ENCODE measurements at regions not wholly inside any gene's neighbourhood (a gene's known extent, or its start where the extent isn't known, plus 50 kb on each side); places are given as distances from the start of the nearest gene placed in this dataset.

DNA sequence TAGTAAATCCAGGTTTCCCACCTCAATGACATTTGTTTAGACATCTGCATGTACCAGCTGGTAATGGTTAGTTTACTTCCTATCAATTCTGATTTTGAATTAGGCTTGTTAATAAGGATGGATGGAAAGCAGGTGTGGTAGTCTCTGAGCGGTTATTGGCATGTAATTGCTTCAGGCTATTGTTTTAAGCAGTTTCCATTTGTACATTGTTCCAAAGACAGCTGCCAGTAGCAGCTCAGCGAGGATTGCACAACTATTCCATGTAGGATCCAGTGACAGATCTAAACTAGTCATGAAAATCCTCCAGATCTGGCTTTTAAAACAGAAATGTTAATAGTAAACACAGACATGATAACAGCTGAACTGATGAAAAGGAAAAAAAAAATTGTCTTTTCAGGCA, 436.0 kb upstream of the ADARB2 start:
- no peak for DNase-seq (ENCODE audit: low spot score)

DNA sequence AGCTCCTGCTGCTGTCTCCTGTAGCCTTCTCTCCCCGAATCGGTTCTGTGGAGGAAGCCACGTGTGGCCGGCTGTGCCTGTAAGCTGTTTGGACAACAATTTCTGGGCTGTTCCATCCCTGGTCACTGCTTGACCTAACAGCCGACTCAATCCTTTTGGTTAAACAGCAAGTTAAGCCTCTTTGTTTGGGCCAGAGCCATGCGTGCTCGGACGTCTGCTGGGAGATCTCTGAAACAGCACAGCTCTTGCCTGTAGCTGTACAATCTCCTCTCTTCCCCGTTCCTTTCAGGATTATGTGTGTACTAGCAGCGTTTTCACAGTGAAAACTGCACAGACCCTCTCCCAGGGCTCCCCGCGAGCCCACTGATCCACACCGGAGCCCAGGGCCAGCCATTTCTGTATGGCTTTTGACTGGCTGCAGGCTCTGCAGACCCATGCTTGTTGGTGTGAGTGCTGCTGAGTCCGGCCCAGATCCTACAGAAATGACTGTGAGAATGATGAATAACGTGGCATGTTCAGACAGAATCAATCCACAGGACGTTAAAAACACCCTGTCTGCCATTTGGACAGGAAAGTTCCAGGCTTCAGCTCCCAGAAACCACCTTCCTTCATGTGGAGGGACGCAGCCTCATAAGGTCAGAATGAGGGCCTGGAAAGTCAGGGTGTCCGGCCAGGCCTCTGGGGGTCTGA, 428.6 kb upstream of the ADARB2 start:
- no peak for DNase-seq (ENCODE audit: low spot score)

DNA sequence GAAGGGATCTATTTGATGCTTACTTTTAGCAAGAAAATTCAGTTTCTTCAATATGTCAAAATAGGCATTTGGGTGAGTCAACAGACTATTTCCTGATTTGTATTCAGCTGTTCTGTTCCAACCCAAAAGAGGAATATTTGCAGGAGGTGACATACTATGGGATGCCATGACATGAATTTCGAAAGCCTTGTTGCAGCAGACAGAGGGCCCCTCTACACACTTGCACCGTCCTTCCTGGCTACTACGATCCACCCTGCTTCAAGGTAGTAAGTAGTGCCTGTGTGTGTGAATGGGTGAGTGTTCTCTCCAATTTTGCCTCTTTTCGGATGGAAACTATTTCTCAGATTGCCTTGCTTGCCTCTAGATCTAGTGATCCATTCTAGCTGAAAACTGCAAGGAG, 413.0 kb upstream of the ADARB2 start:
- DNase-seq (ENCODE audit: low spot score) = no peak

DNA sequence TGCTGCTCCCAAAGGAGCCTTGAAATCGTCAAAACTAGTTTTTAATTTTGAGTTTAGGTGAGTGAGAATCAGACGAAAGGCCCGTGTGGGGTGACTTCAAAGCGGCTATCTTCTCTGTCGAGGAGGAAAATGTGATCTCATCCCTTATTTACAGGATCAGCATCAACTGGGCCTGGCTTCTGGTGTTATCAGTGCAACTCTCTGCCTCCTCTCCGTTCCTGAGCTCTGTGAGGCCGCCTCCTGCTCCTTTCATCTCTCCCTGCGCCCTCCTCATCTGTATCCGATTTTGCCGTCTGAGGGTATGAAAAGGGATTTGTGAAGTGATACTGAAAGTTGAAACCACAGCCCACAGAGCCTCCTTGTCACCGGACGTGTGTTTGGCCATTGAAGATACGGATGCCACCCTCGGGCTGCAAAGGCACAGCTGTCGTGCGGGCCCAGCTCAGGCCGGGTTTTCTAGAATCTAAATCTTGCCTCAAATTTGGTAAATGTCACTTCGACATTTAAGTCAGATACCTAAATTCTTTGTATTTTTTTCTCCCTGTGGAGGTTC, 408.7 kb upstream of the ADARB2 start:
- DNase-seq (ENCODE audit: low spot score) = no peak

DNA sequence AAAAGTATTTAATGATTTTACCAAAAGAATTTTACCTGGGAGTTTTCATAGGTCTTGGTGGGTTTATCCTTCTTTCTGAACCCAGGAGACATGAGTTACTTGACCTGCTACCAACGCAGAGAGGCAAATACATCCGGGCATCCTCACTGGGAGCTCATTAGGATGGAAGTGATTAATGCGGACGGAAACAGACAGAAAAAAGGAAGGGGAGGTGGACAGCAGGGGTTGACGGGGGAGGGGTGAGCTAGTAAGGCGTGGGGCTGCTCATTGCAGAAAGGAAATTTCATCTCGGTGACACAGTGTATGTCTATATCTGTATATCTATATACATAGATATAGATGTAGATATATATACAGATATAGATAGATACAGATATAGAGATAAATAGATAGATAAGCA, 408.2 kb upstream of the ADARB2 start:
- no peak for DNase-seq (ENCODE audit: low spot score)

DNA sequence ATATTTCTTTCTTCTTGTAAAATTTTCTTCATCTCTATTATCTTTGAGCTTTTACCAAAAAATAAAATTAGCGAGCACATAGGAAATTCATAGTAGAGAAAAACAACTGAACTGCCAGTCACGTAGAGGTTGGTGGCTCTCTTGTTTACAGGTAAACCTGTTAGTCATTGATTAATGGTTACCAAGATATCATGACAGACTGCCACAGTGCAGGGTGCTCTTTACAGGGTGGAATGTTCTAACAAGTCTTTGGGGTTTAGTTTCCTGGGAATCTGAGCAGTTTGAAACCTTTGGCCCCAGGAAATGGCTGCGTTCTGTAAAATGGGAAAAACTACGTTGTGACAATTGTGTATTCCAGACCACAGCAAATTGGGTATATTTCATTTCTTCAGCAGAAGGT, 407.3 kb upstream of the ADARB2 start:
- DNase-seq (ENCODE audit: low spot score) = no peak

DNA sequence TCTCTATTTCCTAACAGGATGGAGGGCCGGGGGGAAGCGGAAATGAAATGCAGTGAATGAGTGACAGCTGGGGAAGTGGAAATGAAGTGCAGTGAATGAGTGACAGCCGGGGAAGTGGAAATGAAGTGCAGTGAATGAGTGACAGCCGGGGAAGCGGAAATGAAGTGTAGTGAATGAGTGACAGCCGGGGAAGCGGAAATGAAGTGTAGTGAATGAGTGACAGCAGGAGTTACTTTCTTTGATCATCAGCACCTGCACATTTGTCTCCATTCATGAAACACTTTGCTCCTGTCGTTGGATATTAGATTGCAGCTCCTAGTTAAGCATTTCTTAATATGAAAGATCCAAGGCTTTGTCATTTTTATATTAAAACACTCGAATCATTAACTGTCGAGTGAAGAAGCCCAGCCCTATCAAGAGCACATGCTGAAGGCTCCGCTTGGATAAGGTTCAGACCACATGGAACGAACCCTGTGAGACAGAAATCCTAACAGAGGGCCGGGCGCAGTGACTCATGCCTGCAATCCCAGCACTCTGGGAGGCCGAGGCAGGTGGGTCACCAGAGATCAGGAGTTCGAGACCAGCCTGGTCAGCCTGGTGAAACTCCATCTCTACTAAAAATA, 406.0 kb upstream of the ADARB2 start:
- DNase-seq (ENCODE audit: low spot score) = no peak

DNA sequence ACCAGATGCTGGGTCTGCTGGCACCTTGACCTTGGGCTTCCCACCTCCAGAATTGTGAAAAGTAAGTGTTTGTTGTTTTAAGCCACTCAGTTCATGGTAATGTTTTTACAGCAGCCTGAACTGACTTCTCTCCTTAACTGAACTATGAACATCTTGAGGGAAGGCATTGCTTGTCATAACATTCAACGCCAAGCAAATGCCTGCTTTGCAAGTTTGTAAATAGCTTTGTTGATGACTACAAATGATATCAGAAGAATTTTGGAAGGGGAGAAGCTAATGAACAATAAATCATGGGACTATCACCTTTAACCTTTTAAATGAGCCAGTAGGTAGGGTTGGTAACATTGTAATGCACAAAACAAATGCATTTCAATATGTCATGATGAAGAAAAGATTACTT, 402.4 kb upstream of the ADARB2 start:
- DNase-seq (ENCODE audit: low spot score) = no peak

DNA sequence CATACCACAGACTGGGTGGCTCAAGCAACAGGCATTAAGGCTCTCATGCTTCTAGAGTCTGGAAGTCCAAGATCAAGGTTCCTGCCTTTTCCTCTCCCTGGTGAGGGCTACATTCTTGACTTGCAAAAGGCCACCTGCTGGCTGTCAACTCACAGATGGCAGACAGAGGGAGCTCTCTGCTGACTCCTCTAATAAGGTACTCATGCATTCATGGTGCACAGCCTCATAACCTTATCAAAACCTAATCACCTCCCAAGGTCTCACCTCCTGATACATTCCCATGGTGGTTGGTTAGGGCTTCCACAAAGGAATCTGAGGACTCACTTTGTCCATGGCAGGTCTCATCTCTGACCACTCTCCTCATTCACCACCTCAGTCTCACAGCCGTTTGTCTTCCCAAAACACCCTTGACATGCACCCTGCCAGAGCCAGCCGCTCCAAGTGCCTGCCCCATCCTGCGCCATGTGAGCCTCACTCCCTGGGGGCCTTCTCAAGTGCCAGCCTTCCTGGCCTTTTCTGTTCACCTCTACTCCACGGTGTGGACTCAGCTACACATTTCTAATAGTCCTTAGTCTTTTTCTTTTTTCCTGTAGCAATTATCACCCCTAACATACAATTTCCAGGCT, 400.3 kb upstream of the ADARB2 start:
- DNase-seq (ENCODE audit: low spot score) = no peak

DNA sequence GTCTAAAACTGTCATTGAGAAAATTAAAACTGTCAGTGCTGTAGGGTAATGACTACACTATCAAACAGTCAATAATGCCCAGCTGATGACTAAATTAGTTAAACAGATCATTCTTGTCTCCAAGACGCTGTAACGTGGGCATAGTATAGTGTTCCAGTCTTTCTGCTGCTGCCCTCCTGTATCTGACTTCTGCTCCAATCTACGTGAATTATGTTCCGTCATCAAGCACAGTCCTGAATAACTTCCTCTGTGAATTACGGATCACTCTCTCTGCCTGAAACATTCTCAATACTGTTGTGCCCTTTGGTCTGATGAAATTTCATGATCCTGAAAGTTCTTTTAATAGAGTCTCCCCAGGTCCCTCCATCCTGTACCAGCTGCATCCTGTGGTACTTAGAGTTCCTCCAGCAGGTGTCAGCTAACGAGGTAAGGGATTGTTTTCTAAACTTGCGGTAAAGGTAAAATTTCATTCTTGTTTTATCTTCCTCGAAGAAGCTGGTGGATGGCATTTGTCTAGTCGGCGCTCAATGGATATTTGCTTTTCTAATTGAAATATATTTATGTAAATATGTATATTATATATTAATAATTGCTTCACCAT, 393.5 kb upstream of the ADARB2 start:
- DNase-seq (ENCODE audit: low spot score) = no peak

DNA sequence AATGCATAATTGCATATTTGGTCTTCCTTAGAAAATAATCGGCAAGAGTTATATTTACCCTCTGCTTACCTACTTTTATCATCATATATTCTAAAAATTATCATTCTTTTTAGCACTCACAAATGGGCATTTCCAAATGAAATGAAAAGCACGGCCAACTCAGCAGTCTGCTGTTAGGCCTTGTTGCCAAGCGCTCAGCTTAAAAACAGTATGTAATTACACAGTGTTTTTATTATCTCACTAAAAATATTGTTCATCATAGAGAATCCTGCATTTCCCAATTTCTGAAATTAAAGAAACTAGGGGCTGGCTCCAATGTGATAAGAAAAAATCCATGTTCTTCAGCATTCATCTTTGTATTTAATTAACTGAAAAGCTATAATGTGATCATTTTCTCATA, 391.7 kb upstream of the ADARB2 start:
- DNase-seq (ENCODE audit: low spot score) = no peak

DNA sequence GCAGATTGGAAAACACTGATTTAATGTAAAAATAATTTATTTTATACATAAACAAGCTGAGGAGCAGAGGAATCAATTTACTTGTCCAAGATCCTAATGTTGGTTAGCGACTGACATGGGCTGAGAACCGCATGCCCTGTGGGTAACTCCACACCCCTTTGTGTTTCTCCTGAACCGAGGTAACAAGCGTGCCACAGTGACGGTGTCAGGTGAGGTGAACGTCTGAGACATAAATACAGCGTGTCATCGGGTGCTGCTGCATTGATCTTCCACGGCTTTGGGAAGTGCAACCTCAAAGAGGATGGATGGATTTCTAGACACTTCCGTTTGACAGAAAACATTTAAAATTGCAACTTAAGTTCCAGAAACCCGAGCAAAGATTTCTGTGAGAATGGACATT, 386.8 kb upstream of the ADARB2 start:
- DNase-seq (ENCODE audit: low spot score) = no peak

DNA sequence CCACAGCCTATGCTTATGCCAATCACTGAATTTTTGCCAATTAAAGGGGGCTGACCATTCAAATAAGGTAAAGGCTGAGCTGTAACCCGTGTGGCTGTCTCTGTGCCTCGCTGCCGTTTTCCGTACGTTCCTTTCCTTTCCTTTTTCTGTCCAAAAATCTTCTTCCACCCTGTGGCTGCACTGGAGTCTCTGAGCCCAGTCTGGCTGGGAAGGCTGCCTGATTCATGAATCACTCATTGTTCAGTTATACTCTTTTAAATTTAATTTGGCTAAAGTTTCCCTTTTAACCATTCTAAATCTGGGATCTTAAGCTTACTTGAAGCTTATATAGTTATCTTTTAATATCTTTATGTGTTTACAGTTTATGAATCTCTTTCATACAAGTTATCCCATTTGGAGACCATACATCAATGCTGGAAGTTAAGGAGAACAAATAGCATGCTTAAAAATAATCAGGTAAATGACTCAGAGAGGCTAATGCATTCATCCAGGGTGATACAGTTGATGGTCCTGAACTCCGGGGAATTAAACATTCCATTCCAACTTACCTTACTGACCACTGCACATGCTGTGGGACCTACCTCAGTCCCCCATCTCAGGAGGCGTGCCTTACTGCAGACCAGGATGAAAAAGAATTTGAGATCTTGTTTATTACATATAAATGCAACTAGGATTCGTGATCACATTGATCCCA, 385.3 kb upstream of the ADARB2 start:
- no peak for DNase-seq (ENCODE audit: low spot score)

DNA sequence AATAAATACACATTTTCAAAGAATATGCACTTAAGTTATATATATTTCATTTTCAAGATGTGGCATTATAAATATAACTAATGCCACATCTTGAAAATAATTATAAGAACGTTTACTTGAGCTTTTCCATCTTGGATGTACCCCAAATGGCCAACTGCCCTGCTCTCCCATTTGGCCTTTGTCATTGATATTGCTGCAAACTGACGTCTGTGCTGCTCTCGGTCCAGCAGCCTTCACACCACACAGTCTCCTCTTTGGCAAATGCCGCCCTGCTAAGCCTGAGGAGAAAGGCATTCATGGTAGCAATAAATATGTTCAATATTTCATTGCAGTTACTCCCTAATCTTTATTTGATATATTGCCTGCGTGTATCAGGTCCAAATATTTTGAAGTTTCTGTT, 384.6 kb upstream of the ADARB2 start:
- no peak for DNase-seq (ENCODE audit: low spot score)

DNA sequence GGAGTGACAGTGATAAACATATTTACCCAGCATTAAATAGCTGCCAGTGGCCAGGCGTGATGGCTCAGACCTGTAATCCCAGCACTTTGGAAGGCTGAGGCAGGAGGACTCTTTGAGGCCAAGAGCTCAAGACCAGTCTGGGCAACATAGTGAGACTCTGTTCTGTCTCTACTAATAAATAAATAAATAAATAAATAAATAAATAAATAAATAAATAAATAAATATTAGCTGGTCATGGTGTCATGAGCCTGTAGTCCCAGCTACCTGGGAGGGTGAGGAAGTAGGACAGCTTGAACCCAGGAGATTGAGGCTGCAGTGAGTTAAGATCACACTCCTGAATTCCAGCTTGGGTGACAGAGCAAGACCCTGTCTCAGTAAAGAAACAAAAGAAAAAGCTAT, 384.0 kb upstream of the ADARB2 start:
- no peak for DNase-seq (ENCODE audit: low spot score)

DNA sequence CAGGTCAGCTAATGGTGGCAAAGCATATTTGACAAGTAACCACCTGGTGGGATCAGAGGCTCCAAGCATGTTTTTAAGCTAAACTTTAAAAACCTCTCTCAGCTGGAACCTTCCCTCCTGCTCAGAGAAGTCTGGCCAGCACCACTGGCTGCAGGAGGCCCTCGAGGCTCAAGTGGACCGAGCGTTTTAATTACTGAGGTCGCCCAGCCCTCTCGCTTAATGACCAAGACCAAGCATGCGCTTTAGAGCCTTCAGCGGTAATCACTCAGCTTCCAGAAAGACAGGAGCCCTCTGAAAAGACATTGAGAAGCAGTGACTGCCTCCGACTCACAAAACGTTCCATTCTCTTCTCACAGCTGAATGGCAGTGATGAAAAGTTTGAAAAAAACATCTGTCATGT, 383.4 kb upstream of the ADARB2 start:
- no peak for DNase-seq (ENCODE audit: low spot score)

DNA sequence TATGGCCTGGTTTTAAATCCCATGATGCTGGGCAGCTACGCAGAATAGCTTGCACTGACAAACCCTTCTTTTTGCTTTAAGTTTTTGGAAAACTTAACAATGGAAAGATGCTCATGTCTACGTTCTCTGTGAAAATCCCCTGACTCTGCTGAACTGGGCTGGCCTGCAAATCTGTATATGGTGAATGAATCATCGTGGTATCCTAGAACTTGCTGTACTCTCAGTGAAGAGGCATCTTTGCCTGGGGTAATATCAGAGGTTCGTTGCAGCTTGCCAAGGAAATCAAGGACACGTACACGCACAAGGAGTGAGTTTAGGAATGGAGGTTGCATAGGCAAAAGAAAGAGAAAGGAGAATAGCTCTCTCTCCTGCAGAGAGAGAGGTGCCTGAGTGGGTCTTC, 382.0 kb upstream of the ADARB2 start:
- no peak for DNase-seq (ENCODE audit: low spot score)

DNA sequence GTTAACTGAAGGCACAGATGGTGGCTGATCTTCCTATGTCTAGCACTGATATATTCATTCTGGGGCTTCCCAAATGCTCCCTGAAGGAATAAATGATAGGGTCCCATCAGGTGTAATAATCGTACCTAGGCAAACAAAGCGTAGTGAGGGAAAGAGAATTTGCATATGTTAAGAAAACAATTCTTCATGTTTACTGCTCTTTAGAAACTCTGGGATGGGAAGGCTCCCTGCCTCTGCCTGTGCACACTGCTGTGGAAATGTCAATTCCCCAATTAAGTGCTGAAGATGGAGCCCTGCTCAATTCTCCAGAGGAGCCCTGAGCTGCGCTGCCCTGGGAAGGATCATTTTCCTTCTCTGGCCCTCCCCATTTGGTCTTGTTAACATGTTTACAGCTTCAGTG, 380.9 kb upstream of the ADARB2 start:
- DNase-seq (ENCODE audit: low spot score) = no peak

DNA sequence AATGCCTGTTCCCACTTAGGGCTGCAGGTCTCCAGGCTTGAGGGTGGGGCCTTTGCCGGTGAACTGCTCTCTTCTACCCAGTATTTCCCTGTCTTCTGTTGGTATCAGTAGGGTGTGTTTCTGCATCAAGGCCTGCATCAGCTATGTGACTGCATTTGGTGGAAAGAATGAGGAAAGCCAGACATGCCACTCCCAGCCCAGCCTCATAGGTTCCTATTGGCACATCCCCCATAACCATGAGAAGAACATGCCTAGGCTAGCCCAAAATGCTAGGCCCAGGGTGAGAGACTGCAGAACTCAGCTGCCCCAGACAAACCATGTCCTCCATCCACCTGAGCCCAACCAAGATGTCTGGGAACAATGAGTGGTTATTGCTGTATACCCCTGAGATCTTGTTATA, 380.3 kb upstream of the ADARB2 start:
- no peak for DNase-seq (ENCODE audit: low spot score)

DNA sequence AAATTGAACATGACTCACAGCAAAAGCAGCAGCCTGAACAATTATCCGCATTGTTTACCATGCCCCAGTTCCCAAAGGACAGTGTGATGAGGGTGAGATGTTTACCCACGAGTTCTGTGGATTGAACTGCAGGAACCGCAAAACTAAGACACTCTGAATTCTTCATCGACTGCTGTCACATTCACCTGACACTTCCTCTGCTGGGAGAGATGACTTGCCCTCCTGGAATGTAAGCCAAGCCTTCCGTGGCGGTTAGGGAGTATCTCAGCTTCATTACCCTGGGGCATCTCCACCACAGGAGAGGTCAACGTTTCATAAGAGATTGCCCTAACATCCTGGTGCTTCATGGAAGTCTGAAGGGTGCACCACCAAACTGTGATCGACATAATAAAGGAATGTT, 374.6 kb upstream of the ADARB2 start:
- DNase-seq (ENCODE audit: low spot score) = no peak

DNA sequence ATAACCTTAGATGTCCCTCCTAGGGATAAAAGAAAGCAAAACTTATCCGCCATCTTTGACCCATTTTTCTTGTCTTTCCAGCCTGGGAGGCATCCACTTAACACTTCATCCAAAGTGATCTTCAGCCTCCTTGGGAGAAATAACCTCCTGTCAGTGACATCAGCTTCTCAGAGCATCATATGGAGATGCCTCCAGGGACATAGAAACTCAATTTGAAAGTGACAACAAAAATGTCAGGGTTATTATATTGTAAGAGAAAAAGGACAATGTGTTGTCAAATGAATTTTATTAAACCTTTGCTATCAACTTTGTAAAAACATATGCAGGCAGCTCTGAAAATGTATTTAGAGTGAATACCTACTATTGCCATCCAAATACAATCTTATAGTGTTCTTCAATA, 371.2 kb upstream of the ADARB2 start:
- DNase-seq (ENCODE audit: low spot score) = no peak

DNA sequence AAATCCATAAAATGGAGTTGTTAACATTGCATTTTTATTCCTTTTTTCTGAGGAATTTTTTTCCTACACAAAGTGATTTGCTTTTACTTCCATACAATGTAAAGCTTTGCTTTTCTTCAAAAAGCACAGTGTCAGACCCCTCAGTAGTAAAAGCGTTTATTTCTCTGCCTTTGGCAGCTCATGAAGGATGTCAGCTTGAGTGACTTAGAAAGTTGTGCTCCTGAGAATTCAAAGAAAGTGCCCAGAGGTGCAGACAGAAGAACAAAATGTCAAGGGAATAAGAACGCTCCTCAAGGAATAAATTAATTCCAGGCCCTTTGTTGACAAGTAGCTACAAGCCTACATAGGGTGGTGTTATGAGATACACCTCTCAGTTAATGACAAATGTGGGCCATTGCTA, 369.3 kb upstream of the ADARB2 start:
- no peak for DNase-seq (ENCODE audit: low spot score)

DNA sequence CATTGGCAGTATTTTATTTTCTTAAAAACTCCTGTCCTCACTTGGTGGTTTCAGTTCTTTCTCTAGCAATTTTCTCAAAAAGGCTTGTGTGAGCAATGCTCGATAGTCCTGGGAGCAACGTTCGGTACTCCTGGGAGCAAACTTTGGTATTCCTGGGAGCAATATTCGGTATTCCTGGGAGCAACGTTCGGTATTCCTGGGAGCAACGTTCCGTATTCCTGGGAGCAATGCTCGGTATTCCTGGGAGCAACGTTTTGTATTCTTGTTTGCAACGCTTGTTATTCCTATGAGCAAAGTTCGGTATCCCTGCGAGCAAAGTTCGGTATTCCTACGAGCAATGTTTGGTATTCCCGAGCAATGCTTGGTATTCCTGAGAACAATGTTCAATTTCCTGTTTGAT, 362.0 kb upstream of the ADARB2 start:
- no peak for DNase-seq (ENCODE audit: low spot score)
